Activated B cell treated with CpG ODN at 0.5 μM for 24 hours (primary cell): ENCODE measurements at regions not wholly inside any gene's neighbourhood (a gene's known extent, or its start where the extent isn't known, plus 50 kb on each side); places are given as distances from the start of the nearest gene placed in this dataset.

ENCODE experiments used
- ATAC-seq: fragments of 200-7000 bp; cut with Tn5 transposase; one replicate; pipeline ENCODE4 v1.10.0; 2021; ENCODE audit warnings: low read depth, mild to moderate bottlenecking, moderate library complexity
- CTCF ChIA-PET: fragments of 350-600 bp; sonication (Branson Sonifier 250); formaldehyde crosslinking; loops from one replicate; lab custom pipeline; 2021; ENCODE audit warnings: antibody characterized with exemption; lab: Charles Lee
- POLR2A ChIA-PET: fragments of 350-600 bp; sonication (Branson Sonifier 250); formaldehyde crosslinking; loops from one replicate; lab custom pipeline; 2021; ENCODE audit warnings: antibody characterized with exemption; lab: Charles Lee
- DNase-seq: peaks from one replicate; pipeline ENCODE4 v3.0.0; 2022
- H3K27ac Mint-ChIP-seq: one replicate; pipeline ENCODE4 v1.8.0; 2020; ENCODE audit warnings: mixed read lengths
- H3K27me3 Mint-ChIP-seq: one replicate; pipeline ENCODE4 v1.8.0; 2021; ENCODE audit warnings: mixed read lengths
- H3K36me3 Mint-ChIP-seq: one replicate; pipeline ENCODE4 v1.8.0; 2021; ENCODE audit warnings: low read depth, mixed read lengths
- H3K4me1 Mint-ChIP-seq: one replicate; pipeline ENCODE4 v1.8.0; 2021; ENCODE audit warnings: mixed read lengths
- H3K4me3 Mint-ChIP-seq: one replicate; pipeline ENCODE4 v1.8.0; 2020; ENCODE audit warnings: mild to moderate bottlenecking, mixed read lengths
- H3K9me3 Mint-ChIP-seq: one replicate; pipeline ENCODE4 v1.8.0; 2020; ENCODE audit warnings: mixed read lengths
- CTCF ChIP-seq: fragments of 200-600 bp; IDR thresholded peaks from one replicate; pipeline ENCODE4 v1.8.0; 2022; ENCODE audit warnings: antibody characterized with exemption, mild to moderate bottlenecking
- intact Hi-C: fragments of 100-400 bp; cut with micrococcal nuclease; formaldehyde crosslinking; loops from one replicate; pipeline ENCODE4 v1.15.1; 2024

GRCh38 chr7:92926697-92927044, 90.3 kb upstream of the CDK6 start:
- no peak for TF ChIP-seq CTCF
- DNase-seq (no peak), ATAC-seq (no peak)
- POLR2A ChIA-PET = no interaction called here
- H3K36me3 Mint-ChIP-seq = no peaks in the 10 kb centered on the region
- H3K9me3 Mint-ChIP-seq = no peaks in the 10 kb centered on the region
- no peak overlapping the region for H3K27ac Mint-ChIP-seq
- intact Hi-C loops = no loop called here
- H3K4me3 Mint-ChIP-seq = no peak overlapping the region
- CTCF ChIA-PET = no interaction called here
- no peaks in the 10 kb centered on the region for H3K4me1 Mint-ChIP-seq
- H3K27me3 Mint-ChIP-seq = peaks cover 2% of the 10 kb centered on the region

GRCh38 chr7:92925876-92926696, 89.7 kb upstream of the CDK6 start:
- DNase-seq = no peak
- ATAC-seq = no peak
- intact Hi-C loops = no loop called here
- Mint-ChIP-seq H3K9me3 (no peaks in the 10 kb centered on the region), H3K36me3 (no peaks in the 10 kb centered on the region), H3K4me3 (no peak overlapping the region), H3K27ac (no peak overlapping the region), H3K4me1 (no peaks in the 10 kb centered on the region), H3K27me3 (peaks cover 2% of the 10 kb centered on the region)
- ChIA-PET CTCF (no interaction called here), POLR2A (no interaction called here)
- TF ChIP-seq CTCF = no peak

GRCh38 chr7:92924800-92925199, 88.4 kb upstream of the CDK6 start:
- POLR2A ChIA-PET = no interaction called here

GRCh38 chr7:92917230-92917629, 80.9 kb upstream of the CDK6 start:
- no peak for ATAC-seq
- Mint-ChIP-seq H3K4me1 (no peaks in the 10 kb centered on the region), H3K27me3 (no peaks in the 10 kb centered on the region), H3K27ac (no peak overlapping the region), H3K9me3 (no peaks in the 10 kb centered on the region), H3K36me3 (no peaks in the 10 kb centered on the region), H3K4me3 (no peak overlapping the region)
- intact Hi-C loops = no loop called here
- no peak for TF ChIP-seq CTCF
- CTCF ChIA-PET = no interaction called here
- POLR2A ChIA-PET = no interaction called here
- no peak for DNase-seq

More at GRCh38 chr7:92924800-92925199, 88.4 kb upstream of the CDK6 start:
- peaks cover 2% of the 10 kb centered on the region for H3K27me3 Mint-ChIP-seq
- intact Hi-C loops = no loop called here
- ATAC-seq (no peak), DNase-seq (no peak)
- TF ChIP-seq CTCF = no peak
- H3K9me3 Mint-ChIP-seq = no peaks in the 10 kb centered on the region
- no peak overlapping the region for H3K27ac Mint-ChIP-seq
- H3K36me3 Mint-ChIP-seq = no peaks in the 10 kb centered on the region
- H3K4me1 Mint-ChIP-seq = no peaks in the 10 kb centered on the region
- no peak overlapping the region for H3K4me3 Mint-ChIP-seq
- CTCF ChIA-PET = no interaction called here

GRCh38 chr7:92916770-92917224, 80.4 kb upstream of the CDK6 start:
- H3K4me3 Mint-ChIP-seq = no peak overlapping the region
- no peak overlapping the region for H3K27ac Mint-ChIP-seq
- no peaks in the 10 kb centered on the region for H3K36me3 Mint-ChIP-seq
- H3K9me3 Mint-ChIP-seq = no peaks in the 10 kb centered on the region
- H3K27me3 Mint-ChIP-seq = no peaks in the 10 kb centered on the region
- H3K4me1 Mint-ChIP-seq = no peaks in the 10 kb centered on the region
- no peak for ATAC-seq
- POLR2A ChIA-PET = no interaction called here
- CTCF ChIA-PET = no interaction called here
- intact Hi-C loops = no loop called here
- TF ChIP-seq CTCF = no peak
- DNase-seq = no peak
